ENCODE measurements at regions not wholly inside any gene's neighbourhood (a gene's known extent, or its start where the extent isn't known, plus 50 kb on each side); places are given as distances from the start of the nearest gene placed in this dataset.
"Not testable (repeated sequence)": the region's sequence is repeated elsewhere in the genome, so short reads cannot be mapped to it uniquely, and the experiment has no call there.

- no peak for DNase-seq (ENCODE audit: low read depth)
These were observed 657.8 kb downstream of the DIPK2A start for GRCh38 chr3:144629381-144629780.

- DNase-seq (ENCODE audit: low read depth) = no peak
These were observed 665.2 kb downstream of the DIPK2A start for GRCh38 chr3:144636833-144637232.

GRCh38 chr3:144638009-144638408 lies 666.4 kb downstream of the DIPK2A start:
- no peak for DNase-seq (ENCODE audit: low read depth)

- peak; percentile 45 for DNase-seq (ENCODE audit: low read depth)
These were observed 672.2 kb downstream of the DIPK2A start for GRCh38 chr3:144643771-144644198.

- DNase-seq (ENCODE audit: low read depth) = no peak
These were observed 673.7 kb downstream of the DIPK2A start for GRCh38 chr3:144645300-144645699.

- DNase-seq (ENCODE audit: low read depth) = no peak
These were observed 678.8 kb downstream of the DIPK2A start for GRCh38 chr3:144650380-144650779.

GRCh38 chr3:144652573-144652972 lies 681.0 kb downstream of the DIPK2A start:
- peak; percentile 92 for DNase-seq (ENCODE audit: low read depth)

- no peak for DNase-seq (ENCODE audit: low read depth)
These were observed 683.8 kb downstream of the DIPK2A start for GRCh38 chr3:144655423-144655822.

- DNase-seq (ENCODE audit: low read depth) = no peak
These were observed 688.6 kb downstream of the DIPK2A start for GRCh38 chr3:144660186-144660585.

GRCh38 chr3:144662729-144663128 lies 691.1 kb downstream of the DIPK2A start:
- DNase-seq (ENCODE audit: low read depth) = no peak

GRCh38 chr3:144663456-144664436 lies 692.1 kb downstream of the DIPK2A start:
- no peak for DNase-seq (ENCODE audit: low read depth)

GRCh38 chr3:144665567-144666053 lies 694.0 kb downstream of the DIPK2A start:
- DNase-seq (ENCODE audit: low read depth) = no peak

- no peak for DNase-seq (ENCODE audit: low read depth)
These were observed 698.9 kb downstream of the DIPK2A start for GRCh38 chr3:144670571-144670970.

GRCh38 chr3:144677103-144677502 lies 705.5 kb downstream of the DIPK2A start:
- peak; percentile 8 for DNase-seq (ENCODE audit: low read depth)

- no peak for DNase-seq (ENCODE audit: low read depth)
These were observed 711.4 kb downstream of the DIPK2A start for GRCh38 chr3:144683065-144683464.

- no peak for DNase-seq (ENCODE audit: low read depth)
These were observed 716.2 kb downstream of the DIPK2A start for GRCh38 chr3:144687862-144688261.

- no peak for DNase-seq (ENCODE audit: low read depth)
These were observed 720.9 kb downstream of the DIPK2A start for GRCh38 chr3:144692488-144692887.

GRCh38 chr3:144708437-144708836 lies 736.8 kb downstream of the DIPK2A start:
- DNase-seq (ENCODE audit: low read depth) = no peak

GRCh38 chr3:144737281-144737680 lies 765.7 kb downstream of the DIPK2A start:
- DNase-seq (ENCODE audit: low read depth) = no peak

GRCh38 chr3:144743225-144743668 lies 771.6 kb downstream of the DIPK2A start:
- DNase-seq (ENCODE audit: low read depth) = no peak

- no peak for DNase-seq (ENCODE audit: low read depth)
These were observed 772.9 kb downstream of the DIPK2A start for GRCh38 chr3:144744473-144744872.

- no peak for DNase-seq (ENCODE audit: low read depth)
These were observed 775.0 kb downstream of the DIPK2A start for GRCh38 chr3:144746631-144747030.

- not testable (repeated sequence) for DNase-seq (ENCODE audit: low read depth)
These were observed 778.1 kb downstream of the DIPK2A start for GRCh38 chr3:144749536-144750253.
